Colonic mucosa (tissue), 4 donors: ENCODE measurements at regions not wholly inside any gene's neighbourhood (a gene's known extent, or its start where the extent isn't known, plus 50 kb on each side); places are given as distances from the start of the nearest gene placed in this dataset.

ENCODE experiments used
- DNase-seq: peaks from one replicate; pipeline ENCODE4 v3.0.0-alpha.2; 2020
- H3K27ac ChIP-seq: fragments of 200-600 bp; one replicate; pipeline ENCODE4 v1.8.0; 2021
- H3K27me3 ChIP-seq: fragments of 200-600 bp; one replicate; pipeline ENCODE4 v1.8.0; 2021
- H3K36me3 ChIP-seq: fragments of 200-600 bp; one replicate; pipeline ENCODE4 v1.8.0; 2021
- H3K4me1 ChIP-seq: fragments of 200-600 bp; one replicate; pipeline ENCODE4 v1.8.0; 2021; ENCODE audit warnings: mild to moderate bottlenecking
- H3K4me3 ChIP-seq: fragments of 200-600 bp; one replicate; pipeline ENCODE4 v1.8.0; 2021
- H3K9ac ChIP-seq, 2 donors: one replicate each; pipeline ENCODE4 v1.7.0; 2013; ENCODE audit warnings: control low read depth in 2 of 2, low read depth in 2 of 2, low read length in 2 of 2
- H3K9me3 ChIP-seq: fragments of 200-600 bp; one replicate; pipeline ENCODE4 v1.8.0; 2021
- intact Hi-C: fragments of 100-400 bp; cut with DNase I; formaldehyde crosslinking; loops from one replicate; pipeline ENCODE4 v1.14.1; 2022
- TF ChIP-seq, protein P1 (sequence below): fragments of 200-600 bp; IDR thresholded peaks from one replicate; pipeline ENCODE4 v1.8.0; 2022; ENCODE audit warnings: antibody characterized with exemption, mild to moderate bottlenecking
- donor health status: healthy.
- donor health status: DM: no; HTN: no; CAD: no.
- donor health status: DM: no; HTN: no; CAD: no.

DNA sequence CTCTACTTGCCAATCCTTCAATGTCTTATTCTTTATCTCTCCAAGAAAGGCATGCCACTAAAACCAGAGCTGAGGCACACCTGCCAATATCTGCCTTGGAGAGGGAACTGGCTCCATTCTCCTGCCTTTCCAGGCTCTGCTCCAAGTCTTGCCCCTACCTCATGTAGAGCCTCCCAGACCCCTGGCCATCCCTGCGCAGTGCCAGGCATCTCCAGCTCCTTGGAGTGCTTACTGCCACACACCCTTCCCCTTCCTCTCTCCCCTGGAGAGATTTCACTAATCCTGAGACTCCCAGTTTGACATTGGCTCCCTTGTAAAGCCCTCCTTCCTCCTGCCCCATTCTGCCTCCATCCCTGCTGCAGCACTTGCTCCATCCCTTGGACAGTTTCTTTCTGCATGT is 255.2 kb upstream of the ZMIZ1 start:
- no peaks in the 10 kb centered on the region for H3K4me1 ChIP-seq

DNA sequence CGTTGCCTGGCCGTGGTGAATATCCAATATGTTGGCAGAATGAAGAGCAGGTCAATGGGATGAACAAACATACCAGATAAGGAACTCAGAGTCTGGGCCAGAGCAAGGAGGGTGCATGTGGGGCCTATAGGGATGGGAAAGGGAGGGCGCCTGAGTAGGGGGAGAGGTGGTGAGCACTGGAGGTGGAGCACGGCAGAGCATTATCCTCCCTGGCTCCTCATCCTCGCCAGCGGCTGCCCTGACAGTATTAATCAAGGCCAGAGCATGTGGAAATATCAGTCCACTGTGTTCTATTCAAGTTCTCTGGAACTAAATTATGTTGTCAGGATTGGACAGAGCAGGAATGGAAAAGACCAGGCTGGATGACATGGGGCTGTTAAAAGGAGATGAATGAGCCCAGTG is 254.8 kb upstream of the ZMIZ1 start:
- intact Hi-C loops, result no loop called here
- DNase-seq, result no peak
- no peaks in the 10 kb centered on the region for H3K9me3 ChIP-seq
- no peak overlapping the region for H3K27ac ChIP-seq
- H3K4me3 ChIP-seq, result no peak overlapping the region
- TF ChIP-seq, protein P1, sequence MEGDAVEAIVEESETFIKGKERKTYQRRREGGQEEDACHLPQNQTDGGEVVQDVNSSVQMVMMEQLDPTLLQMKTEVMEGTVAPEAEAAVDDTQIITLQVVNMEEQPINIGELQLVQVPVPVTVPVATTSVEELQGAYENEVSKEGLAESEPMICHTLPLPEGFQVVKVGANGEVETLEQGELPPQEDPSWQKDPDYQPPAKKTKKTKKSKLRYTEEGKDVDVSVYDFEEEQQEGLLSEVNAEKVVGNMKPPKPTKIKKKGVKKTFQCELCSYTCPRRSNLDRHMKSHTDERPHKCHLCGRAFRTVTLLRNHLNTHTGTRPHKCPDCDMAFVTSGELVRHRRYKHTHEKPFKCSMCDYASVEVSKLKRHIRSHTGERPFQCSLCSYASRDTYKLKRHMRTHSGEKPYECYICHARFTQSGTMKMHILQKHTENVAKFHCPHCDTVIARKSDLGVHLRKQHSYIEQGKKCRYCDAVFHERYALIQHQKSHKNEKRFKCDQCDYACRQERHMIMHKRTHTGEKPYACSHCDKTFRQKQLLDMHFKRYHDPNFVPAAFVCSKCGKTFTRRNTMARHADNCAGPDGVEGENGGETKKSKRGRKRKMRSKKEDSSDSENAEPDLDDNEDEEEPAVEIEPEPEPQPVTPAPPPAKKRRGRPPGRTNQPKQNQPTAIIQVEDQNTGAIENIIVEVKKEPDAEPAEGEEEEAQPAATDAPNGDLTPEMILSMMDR, result no peak
- H3K27me3 ChIP-seq, result no peaks in the 10 kb centered on the region
- no peaks in the 10 kb centered on the region for H3K4me1 ChIP-seq
- no peaks in the 10 kb centered on the region for H3K36me3 ChIP-seq
- H3K9ac ChIP-seq, result no peak overlapping the region

More for the DNA sequence above, 255.2 kb upstream of the ZMIZ1 start:
- Histone ChIP-seq H3K4me3 (no peak overlapping the region), H3K27me3 (no peaks in the 10 kb centered on the region), H3K9me3 (no peaks in the 10 kb centered on the region), H3K36me3 (no peaks in the 10 kb centered on the region), H3K27ac (no peak overlapping the region), H3K9ac (no peak overlapping the region)
- no peak for DNase-seq
- TF ChIP-seq, protein P1, result no peak
- intact Hi-C loops, result no loop called here

DNA sequence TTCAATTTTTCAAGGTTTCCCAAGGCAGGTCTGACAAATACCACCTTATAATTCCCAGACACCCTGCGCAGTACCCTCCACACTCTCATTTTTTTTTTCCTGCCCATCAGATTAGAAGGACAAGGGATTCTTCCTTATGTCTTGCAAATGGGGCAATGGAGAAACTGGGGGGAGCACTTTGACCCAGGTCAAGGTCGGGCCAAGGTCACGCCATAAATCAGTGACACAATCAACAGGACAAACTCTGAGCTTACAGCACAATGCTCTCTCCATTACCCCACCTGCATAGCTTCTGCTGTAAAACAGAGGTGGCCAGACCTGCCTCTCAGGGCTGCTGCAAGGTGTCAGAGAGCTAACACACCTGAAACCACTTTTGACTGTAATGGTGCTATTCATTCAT is 254.4 kb upstream of the ZMIZ1 start:
- Histone ChIP-seq H3K36me3 (no peaks in the 10 kb centered on the region), H3K27ac (no peak overlapping the region), H3K4me3 (no peak overlapping the region), H3K27me3 (no peaks in the 10 kb centered on the region), H3K4me1 (no peaks in the 10 kb centered on the region), H3K9me3 (no peaks in the 10 kb centered on the region), H3K9ac (no peak overlapping the region)
- intact Hi-C loops, result no loop called here
- DNase-seq, result no peak
- TF ChIP-seq, protein P1, result no peak

DNA sequence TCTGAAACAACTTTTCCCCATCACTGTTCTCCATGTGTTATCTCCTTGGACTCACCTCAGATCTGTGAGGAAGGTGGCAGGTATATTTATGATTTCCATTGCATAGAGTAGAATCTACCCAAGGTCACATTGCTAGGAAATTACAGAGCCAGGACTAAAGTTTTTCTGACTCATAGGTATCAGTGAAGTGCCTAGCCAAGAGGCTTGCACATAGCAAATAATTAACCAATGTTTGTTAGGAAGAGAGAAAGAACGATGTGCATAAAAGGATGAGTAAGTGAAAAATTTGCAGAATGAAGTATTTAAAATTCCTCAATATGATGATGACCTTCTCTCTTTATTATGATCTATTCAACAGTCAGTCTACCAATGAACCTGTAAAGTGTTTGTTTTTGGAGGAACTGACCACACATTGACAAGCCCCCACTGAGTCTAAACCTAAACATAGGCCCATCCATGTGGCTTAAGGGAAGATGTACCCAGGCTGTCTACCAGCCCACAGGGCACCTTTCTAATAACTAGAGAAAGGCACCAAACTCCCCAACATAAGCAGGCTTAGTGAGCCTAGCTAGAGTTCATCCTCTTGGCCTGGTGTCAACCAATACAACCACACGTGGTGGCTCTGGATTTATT is 252.9 kb upstream of the ZMIZ1 start:
- no peak overlapping the region for H3K9ac ChIP-seq
- intact Hi-C loops, result no loop called here
- H3K36me3 ChIP-seq, result no peaks in the 10 kb centered on the region
- no peaks in the 10 kb centered on the region for H3K27me3 ChIP-seq
- no peaks in the 10 kb centered on the region for H3K9me3 ChIP-seq
- TF ChIP-seq, protein P1, result no peak
- no peak overlapping the region for H3K27ac ChIP-seq
- no peak for DNase-seq
- H3K4me1 ChIP-seq, result no peaks in the 10 kb centered on the region
- H3K4me3 ChIP-seq, result no peak overlapping the region

DNA sequence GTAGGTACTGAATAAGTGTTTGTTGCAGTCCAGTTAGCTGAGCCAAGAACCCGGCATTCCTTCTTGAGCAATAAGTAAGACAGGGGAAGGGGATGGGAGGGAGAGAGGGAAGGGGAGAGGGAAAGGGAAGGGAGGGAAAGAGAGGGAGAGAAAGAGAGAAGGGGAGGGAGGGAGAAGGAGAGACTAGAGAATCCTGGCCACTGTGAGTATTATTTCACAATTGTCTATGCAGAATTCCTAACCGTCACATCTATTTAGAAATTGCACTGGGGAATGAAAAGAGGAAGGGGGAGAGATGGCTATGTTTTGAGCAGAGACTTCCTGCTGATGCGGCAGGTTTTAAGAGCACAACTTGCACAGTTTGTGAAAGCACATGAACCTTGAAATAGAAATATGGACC is 251.4 kb upstream of the ZMIZ1 start:
- H3K27me3 ChIP-seq, result no peaks in the 10 kb centered on the region
- H3K4me1 ChIP-seq, result no peaks in the 10 kb centered on the region
- TF ChIP-seq, protein P1, result no peak
- H3K27ac ChIP-seq, result no peak overlapping the region
- H3K4me3 ChIP-seq, result no peak overlapping the region
- intact Hi-C loops, result no loop called here
- H3K9ac ChIP-seq, result no peak overlapping the region
- H3K9me3 ChIP-seq, result no peaks in the 10 kb centered on the region
- H3K36me3 ChIP-seq, result no peaks in the 10 kb centered on the region
- DNase-seq, result no peak
